ENCODE measurements at regions not wholly inside any gene's neighbourhood (a gene's known extent, or its start where the extent isn't known, plus 50 kb on each side); places are given as distances from the start of the nearest gene placed in this dataset.

DNA sequence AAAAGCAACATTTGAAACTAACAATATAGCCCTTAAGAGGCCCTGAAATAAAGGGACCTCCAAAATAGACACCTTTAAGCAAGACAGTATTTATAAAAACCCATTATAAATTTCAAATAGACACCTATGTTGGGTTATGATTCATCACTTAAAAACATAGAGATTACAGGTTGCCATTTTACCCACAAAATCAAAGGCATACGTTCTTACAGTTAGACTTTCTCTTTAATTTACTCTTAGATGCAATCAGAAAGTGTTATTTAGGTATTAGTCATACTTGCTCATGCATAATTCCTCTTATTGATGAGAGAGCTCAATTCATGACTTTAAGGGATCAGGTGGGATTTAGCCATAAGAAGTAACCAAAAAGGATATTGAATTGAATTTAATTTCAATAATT lies 51.5 kb upstream of the TMEM200A start:
- no peak for DNase-seq (ENCODE audit: low read depth, low spot score)

DNA sequence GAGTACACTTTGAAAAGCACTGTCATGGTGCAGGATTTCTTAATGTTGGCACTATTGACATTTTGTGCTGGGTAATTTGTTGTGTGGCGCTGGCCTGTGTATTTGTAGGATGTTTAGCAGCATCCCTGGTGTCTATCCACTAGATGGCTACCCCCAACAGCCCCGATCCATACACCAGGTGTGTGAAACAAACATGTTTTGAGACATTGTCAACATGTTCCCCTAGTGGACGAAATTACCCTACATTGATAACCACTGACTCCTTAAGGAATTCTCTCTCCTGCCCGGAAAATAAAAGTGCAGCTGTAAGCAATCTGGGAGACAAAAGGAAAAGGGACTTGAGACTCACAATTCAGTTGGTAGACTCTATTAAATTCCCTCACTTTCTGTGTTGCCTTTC lies 52.6 kb upstream of the TMEM200A start:
- no peak for DNase-seq (ENCODE audit: low read depth, low spot score)

DNA sequence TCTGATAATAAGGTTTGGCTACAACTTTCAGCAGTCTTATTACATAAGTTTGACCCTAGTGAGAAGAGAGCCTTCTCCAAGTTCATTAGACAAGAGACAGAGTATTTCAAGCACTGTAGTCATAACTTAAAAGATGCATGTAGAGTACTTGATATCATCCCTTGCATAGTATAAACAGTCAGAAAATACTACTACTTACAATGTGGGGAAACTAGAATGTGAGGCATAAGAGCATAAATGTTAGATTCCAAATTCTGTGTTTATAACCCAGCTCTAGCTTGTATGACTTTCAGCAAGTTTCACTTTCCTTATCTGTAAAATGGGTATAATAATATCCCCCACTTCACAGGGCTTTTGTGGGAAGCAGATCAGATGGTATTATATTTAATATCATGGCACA lies 56.8 kb upstream of the TMEM200A start:
- no peak for DNase-seq (ENCODE audit: low read depth, low spot score)

DNA sequence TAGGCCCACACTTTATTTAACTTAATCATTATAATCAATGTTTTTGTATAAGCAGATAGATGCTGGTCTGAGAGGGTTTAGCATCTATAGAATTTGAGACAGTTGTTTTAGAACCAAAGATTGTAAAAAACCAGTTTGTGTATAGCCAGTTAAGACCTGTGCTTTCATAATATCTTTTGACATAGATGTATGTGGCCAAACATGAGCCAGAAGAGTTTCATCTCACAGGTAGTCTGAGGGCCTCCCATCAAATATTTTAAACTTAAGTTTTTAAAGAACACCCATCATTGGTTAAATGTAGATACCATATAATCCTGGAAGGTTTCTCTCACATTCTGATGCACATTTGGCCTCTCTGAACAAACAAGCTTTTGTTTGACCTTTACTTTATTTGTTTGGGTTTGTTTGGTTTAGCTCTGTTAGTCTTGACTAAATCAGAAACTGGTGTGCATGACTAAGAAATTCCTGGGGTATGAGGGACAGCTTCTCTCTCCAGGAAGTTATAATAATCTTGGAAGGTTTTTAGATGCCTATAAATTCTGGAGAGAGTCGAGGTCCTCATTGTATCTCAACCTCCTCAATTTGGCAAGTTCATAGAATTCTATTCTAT lies 58.0 kb upstream of the TMEM200A start:
- DNase-seq (ENCODE audit: low read depth, low spot score), result peak; percentile 56

DNA sequence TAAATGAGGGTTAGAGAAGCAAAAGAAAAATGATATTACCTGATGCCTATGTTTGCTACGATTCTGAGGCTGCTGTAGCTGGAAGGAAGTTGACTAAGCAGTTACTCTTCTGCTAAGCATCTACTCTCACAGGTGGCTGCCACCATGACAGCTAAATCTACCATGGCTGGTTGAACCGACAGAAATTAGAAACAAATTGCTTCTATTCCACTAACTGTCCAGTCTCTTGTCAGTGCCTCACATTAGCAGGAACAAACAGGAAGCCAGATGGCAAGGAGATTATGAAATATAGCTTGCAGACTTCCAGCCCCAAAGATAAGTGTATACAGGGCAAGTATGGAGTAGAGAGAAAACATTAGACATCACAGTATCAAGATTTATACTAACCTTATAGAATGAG lies 59.4 kb upstream of the TMEM200A start:
- DNase-seq (ENCODE audit: low read depth, low spot score), result no peak

DNA sequence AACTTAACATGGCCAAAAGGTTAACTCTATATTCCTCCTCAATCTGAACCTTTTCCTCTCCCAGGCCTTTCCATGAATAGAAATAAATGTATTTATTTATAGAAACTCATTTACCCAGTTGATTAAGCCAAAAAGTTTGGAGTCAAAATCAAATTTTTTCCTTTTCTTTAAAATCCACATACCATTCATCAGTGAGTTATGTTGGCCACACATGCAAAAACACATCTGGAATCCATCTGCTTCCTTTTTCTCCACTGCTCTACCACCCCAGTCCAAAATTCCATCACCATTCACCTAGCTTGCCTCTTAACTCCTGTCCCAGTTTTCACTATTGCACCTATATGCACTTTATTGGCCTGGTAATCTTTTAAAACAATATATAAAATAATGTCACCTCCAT lies 62.4 kb upstream of the TMEM200A start:
- DNase-seq (ENCODE audit: low read depth, low spot score), result no peak

DNA sequence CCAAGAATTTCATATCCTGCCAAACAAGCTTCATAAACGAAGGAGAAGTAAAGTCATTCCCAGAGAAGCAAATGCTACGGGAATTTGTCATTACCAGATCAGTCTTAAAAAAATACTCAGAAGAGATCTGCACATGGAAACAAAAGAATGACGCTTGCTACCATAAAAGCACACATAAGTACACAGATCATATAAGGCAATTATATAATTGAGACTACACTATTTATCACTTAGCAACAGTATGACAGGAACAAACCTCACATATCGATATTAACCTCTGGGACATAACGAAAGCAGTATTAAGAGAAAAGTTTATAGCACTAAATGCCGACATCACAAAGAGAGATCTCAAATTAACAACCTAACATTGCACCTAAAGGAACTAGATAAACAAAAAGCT lies 67.6 kb upstream of the TMEM200A start:
- no peak for DNase-seq (ENCODE audit: low read depth, low spot score)

DNA sequence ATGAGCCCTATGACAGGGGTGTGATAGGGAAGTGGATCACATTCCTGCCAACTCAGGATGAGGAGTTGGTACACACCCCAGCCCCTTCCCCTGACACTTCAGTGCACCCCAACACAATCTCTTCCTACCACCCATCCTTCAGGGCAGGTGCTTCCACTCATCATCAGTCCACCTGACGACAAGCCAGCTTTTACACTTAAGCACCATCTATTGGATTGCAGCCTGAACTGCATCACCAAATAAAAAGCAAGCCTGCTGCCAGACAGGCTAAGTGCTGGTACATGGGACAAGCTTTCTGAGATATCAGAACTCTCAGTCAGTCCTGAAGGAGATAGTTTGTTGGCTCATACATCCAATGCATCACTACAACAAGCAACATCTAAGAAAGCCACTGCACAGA lies 69.0 kb upstream of the TMEM200A start:
- no peak for DNase-seq (ENCODE audit: low read depth, low spot score)

DNA sequence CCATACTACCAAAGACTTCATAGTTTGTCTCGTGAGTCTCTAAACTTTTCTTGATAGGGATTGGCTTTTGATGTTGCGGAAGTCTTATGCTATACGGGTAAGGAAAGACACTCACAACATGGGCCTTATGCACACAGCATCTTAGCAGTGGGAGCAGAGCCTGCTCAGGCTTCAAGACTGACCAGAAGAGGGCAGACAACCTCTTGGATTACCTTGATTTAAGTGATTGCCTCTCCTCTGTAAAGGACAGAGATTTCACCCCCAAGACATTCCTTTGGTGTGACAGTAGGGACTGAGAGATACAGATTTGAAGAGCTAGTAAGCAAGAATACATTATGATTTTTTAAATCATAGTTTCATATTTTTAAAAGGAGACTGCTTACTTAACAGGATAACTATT lies 71.0 kb upstream of the SAMD3 start:
- DNase-seq (ENCODE audit: low read depth, low spot score), result peak; percentile 24

DNA sequence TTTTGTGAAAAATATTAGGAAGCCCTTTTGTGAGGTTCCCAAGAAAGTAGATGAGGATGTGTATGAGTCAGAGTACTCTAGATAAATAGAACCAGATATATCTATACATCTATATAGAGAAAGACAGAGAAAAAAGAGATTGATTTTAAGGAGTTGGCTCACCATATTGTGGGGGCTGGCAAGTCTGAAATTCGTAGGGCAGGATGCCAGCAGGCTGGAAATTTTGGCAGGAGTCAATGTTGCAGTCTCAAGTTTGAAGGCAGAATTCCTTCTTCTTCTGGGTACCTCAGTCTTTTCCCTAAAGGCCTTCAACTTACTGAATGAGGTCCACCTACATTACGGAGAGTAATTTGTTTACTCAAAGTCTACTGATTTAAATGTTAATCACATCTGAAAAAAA lies 65.3 kb upstream of the SAMD3 start:
- DNase-seq (ENCODE audit: low read depth, low spot score), result no peak

DNA sequence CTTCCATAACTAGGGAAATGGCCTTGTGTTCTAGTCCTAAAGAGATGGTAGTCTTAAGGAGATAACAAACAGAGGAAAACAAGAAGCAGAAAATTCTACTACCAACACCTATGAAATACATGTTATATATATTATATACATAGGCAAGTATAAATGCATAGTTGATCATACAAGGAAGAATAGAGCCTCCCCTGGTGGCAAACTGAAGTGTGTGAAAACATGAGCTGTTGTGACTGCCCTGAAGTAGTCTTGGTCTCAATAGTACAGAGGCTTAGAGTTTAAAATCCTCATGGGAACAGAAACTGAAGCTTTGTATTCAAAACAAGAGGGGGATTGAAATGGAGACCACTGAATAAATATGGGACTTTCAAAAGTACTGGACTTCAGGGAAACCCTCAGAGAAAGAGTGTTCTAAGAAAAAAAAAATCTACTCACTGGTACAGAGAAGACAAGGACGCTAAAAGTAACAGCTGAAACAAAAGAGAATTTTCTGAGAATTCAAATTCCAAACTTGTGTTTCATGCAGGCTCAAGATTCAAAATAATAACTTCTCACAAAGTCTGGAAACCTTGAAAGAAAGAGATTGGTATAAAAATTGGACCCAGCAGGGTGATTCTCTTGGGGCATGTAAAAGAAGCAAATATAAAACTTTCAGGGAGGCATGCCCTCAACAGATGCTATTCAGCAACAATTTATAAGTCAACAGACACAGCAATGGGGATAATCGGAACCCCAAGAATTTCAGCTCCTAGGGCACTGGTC lies 59.7 kb upstream of the SAMD3 start:
- no peak for DNase-seq (ENCODE audit: low read depth, low spot score)

DNA sequence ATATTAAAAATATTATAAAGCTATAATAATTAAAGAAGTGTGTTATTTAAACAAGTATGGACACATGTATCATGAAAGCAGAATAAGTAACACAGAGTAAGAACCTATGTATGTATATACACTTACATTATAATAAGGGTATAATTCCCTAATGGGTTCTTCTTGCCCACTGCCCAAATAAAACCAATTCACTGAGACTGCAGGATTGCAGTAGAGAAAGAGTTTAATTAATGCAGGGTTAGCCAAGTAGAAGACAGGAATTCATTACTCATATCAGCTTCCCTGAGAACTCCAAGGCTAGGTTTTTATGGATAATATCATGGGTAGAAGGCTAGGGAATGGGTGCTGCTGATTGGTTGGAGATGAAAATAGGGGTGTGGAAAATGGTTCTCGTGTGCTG lies 53.8 kb upstream of the SAMD3 start:
- no peak for DNase-seq (ENCODE audit: low read depth, low spot score)

DNA sequence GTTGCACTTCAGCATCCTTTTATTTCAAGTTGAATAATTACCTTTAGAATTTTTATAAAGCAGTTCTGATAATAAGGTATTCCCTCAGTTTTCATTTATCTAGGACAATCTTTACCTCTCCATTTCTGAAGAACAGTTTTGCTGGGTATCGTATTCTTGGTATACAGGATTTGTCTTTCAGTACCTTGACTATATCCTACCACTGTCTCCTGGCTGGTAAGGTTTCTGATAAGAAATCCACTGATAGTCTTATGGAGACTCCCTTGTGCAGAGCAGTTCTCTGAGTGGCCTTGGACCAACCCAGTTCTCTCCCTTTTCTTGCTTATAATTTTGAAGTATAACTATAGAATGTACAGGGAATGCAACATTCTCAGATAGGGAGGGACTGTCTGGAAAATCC lies 51.3 kb upstream of the SAMD3 start:
- no peak for DNase-seq (ENCODE audit: low read depth, low spot score)

All from smooth muscle cell of the brain vasculature (primary cell).